Stimulated activated CD8-positive, alpha-beta memory T cell treated with anti-CD3 and anti-CD28 coated beads, Interleukin-4, amount 100 ng/mL, for 48 hours (primary cell): ENCODE measurements at regions not wholly inside any gene's neighbourhood (a gene's known extent, or its start where the extent isn't known, plus 50 kb on each side); places are given as distances from the start of the nearest gene placed in this dataset.

Experiments
- DNase-seq: peaks from one replicate; pipeline ENCODE4 v3.0.0-alpha.2; 2020

GRCh38 chr13:22102271-22102670 is 431.4 kb downstream of the FGF9 start:
- no peak for DNase-seq

- DNase-seq: no peak
Measured at GRCh38 chr13:22103046-22104027, 432.5 kb downstream of the FGF9 start.

GRCh38 chr13:22106058-22106457 is 435.2 kb downstream of the FGF9 start:
- DNase-seq: no peak

GRCh38 chr13:22107549-22107948 is 436.7 kb downstream of the FGF9 start:
- no peak for DNase-seq

DNA sequence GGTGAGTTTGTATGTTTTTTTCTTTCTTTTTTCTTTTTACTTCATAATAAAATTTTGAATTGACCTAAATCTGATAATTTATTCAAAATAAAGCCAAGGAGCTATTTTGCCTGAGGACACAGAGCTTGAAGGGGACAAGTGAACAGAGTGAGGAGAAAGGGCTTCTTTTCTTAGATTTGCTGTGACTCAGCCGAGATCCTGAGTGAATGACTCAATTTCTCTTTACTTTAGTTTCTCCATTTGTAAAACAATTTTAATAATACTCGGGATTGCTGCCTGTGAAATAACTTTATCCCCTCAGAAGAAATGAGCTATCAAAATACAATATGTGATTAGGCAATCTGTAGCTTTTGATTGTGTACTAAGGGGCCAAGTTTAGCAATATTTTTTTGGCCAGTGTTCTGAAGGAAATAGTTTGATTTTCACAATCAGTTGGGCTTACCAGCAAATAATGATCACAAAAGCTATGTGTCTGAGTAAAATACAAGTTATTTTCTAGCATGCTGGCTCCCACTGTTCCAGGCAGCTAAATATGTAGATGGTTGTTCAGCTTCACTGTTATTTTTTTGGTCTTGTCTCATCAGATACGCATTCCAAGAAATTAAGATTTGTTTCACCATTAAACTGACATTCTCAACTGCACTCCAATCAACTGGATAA is 437.5 kb downstream of the FGF9 start:
- DNase-seq: no peak

- DNase-seq: no peak
Measured at GRCh38 chr13:22108979-22109378, 438.1 kb downstream of the FGF9 start.

DNA sequence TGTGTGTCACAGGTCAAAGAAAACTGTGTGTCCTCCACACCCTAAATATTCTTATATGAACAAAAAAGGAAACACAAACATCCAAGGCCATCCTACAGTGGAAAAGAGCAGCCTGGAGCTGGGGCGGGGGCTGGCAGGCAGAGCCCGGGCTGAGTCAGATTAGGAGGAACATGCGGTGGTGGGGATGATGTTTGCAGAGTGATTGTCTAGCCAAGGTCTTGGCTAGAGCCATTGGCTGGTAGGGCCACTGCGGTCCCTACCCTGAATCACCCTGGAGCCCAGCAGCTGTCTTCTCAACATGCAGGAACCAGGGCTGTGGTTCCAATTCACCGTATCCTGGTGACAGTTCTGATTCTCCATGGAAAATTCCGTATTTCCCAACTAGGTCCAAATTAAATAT is 439.5 kb downstream of the FGF9 start:
- no peak for DNase-seq

DNA sequence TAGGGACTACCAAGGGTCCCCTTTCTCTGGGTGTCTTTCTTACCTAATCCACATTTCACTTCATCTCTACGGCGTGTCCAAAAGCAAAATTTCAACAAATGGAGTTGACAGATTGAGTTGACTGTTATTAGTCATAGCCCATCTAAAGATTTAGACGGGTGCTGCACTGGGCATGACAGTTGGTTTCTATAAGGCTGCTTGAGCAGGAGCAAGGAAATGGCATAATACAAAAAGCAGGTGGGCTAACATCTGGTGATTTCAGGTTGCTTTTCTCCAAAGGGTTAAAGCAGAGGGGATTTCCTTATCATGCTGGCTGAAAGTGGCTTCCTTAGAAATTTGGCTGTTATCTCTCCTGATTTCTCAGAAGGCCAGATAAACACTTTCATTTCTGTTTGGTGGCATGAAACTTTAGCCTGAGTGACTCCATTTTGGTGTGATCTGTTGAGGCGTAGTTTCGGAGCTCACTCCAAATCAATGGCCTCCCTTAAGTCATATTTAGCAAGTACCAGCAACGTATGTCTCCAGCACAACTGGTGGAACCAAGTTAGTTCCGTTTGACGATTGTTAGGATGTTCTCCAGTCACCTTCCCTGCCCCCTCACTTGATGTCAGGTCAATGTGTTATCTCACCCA is 440.4 kb downstream of the FGF9 start:
- DNase-seq: no peak

DNA sequence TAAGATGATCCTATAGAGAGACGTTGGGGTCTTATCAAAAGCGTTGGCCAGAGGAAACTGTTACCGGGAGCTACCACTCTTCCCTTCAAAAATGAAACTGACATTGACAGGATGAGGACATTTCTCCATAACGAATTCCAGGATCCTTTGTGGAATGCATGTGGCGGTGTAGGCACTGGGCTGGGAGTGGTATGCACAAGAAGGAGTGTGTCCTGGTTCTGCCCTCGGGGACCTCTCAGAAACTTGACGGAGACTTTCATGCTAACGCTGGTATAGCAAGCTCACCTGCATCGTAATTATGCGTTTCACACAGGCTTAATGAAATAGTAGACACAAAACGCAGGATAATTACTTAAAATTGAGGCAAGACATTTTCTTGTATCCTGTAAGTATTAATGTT is 441.1 kb downstream of the FGF9 start:
- no peak for DNase-seq

DNA sequence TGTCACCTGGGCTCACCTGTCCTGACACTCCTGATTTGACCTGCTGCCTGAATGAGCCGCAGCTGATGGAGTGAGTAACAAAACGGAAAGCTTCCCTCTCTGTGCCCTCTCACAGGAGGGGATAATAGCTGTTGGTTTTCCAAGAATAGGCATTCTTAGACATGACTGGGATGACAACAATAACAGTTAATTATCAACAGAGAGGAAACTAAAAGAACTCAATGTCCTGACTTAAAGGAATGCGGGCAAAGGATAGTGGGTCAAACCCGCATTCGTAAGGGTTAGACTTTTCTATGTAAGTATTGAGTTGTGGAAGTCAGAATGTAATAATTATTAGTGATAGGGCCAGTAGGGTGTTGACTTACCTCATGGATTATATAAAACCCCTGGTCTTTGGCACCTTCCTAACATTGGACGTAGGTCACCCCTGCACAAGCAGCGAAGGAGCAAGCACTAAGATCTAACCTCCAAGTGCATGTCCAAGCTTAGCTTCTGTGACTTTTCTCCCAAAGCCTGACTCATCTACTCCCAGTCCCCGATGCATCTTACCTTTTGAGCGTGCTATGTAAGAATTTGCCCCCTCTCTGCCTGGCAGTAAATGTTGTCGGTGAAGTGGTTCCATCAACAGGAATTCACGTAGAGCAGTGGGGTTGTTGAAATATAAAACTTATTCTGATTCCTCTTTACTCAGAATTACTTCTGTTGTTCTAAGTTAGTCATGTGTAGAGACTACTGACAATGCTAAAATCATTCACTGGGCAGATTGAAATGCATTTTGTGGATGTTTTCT is 442.3 kb downstream of the FGF9 start:
- no peak for DNase-seq

- no peak for DNase-seq
Measured at GRCh38 chr13:22114630-22115311, 443.9 kb downstream of the FGF9 start.

DNA sequence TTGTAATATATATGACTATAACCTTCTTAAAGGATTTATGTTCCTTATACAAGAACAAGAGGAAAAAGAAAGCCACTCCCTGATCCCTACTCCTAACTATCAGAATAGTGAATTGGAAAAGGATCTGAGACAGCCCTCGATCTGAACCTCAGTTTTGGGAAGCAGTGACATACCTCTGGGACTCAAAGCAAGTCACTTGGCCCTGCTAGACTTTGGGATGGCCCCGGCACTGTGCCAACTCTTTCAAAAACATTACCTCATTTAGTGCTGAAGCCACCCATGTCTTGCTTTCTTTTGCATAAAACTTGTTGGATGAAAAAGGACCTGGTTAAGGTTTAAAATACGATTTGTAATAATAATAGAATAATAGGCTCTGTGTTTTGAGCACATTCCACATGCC is 447.3 kb downstream of the FGF9 start:
- no peak for DNase-seq

- no peak for DNase-seq
Measured at GRCh38 chr13:22120646-22121045, 449.8 kb downstream of the FGF9 start.

- no peak for DNase-seq
Measured at GRCh38 chr13:22121146-22121739, 450.4 kb downstream of the FGF9 start.

DNA sequence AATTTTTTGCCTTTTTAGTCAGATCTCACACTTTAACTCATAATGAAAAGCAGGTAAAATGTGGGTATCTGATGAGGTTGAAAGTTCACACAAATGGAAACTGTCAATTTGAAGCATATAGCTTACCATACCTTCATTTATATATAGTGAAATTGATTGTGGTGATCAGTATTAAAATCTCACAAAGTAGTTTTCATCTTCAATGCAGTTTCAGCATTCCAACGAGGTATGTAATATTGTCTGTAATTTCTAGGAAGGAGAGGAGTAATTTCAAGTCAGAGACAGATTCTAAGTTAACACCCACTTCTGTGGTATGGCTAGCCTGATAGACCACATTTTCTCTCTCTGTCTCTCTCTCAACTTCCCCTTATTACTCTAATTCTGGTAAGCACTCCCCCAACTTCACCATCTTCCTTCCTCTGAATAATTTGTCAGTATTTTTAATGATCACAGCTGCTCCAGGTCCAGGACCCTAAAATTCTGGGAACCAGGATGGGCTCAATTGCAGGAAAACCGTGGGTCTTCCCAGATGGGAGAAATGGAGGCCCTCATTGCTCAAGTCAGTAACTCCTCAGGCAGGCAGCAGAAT is 455.7 kb downstream of the FGF9 start:
- no peak for DNase-seq

DNA sequence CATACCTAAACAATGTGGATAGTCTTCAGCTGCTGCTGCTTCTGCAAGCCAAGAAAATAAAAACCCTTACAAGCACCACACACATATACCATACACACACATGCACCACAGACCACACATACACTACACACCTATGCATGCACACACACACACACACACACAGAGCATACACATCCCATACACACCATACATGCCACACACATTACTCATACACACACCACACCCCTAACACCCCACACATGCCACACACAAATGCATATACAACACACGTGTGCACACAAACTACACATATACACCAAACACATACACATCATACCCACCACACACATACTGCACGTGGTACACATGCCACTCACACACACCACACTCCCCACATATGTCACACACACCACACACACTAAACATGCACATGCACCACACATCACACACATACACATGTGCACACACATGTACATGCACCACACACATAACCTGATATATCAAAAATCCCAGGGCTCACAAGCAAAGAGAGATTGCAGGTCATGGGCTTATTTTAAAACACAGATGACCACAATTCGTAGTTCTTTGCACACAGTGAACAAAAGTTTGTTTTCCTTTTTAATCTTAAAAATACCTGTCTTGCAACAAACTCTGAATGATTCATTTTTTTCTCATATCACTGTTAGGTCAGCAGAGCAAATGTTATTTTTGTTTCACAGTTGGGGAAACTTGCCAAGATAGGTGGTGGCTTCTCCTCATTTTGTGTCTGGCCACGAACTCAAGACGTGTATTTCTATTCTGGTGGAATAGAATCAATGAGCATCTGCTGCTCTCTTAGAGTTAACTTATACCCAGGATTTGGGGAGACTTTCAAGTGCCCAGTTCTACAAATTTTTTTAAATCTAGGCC is 456.6 kb downstream of the FGF9 start:
- no peak for DNase-seq

- no peak for DNase-seq
Measured at GRCh38 chr13:22128441-22129408, 457.9 kb downstream of the FGF9 start.

GRCh38 chr13:22130254-22130653 is 459.4 kb downstream of the FGF9 start:
- DNase-seq: no peak

- no peak for DNase-seq
Measured at GRCh38 chr13:22134261-22134660, 463.4 kb downstream of the FGF9 start.
